Stimulated activated CD8-positive, alpha-beta memory T cell treated with anti-CD3 and anti-CD28 coated beads, Interleukin-15, amount 100 ng/mL, for 4 hours (primary cell): ENCODE measurements at regions not wholly inside any gene's neighbourhood (a gene's known extent, or its start where the extent isn't known, plus 50 kb on each side); places are given as distances from the start of the nearest gene placed in this dataset.

Source experiments
- DNase-seq, 2 donors: peaks; one replicate each; pipeline ENCODE4 v3.0.0-alpha.2; 2020; ENCODE audit warnings: low read depth in 2 of 2

GRCh38 chr3:30263238-30263924 lies 343.0 kb upstream of the TGFBR2 start:
- no peak for DNase-seq

GRCh38 chr3:30263925-30264313 lies 342.5 kb upstream of the TGFBR2 start:
- DNase-seq: no peak

- no peak for DNase-seq
Measured at GRCh38 chr3:30266524-30266923, 339.9 kb upstream of the TGFBR2 start.

- DNase-seq: no peak
Measured at GRCh38 chr3:30268288-30268687, 338.1 kb upstream of the TGFBR2 start.

- no peak for DNase-seq
Measured at GRCh38 chr3:30269751-30270445, 336.5 kb upstream of the TGFBR2 start.

- no peak for DNase-seq
Measured at GRCh38 chr3:30271781-30272180, 334.6 kb upstream of the TGFBR2 start.

- no peak for DNase-seq
Measured at GRCh38 chr3:30273304-30274072, 332.9 kb upstream of the TGFBR2 start.

GRCh38 chr3:30277494-30277893 lies 328.9 kb upstream of the TGFBR2 start:
- DNase-seq: no peak

- no peak for DNase-seq
Measured at GRCh38 chr3:30281526-30281925, 324.9 kb upstream of the TGFBR2 start.

- no peak for DNase-seq
Measured at GRCh38 chr3:30282154-30282696, 324.2 kb upstream of the TGFBR2 start.

GRCh38 chr3:30285188-30286006 lies 321.0 kb upstream of the TGFBR2 start:
- no peak for DNase-seq

GRCh38 chr3:30286007-30286669 lies 320.3 kb upstream of the TGFBR2 start:
- DNase-seq: no peak

- DNase-seq: no peak
Measured at GRCh38 chr3:30286811-30287210, 319.6 kb upstream of the TGFBR2 start.

- no peak for DNase-seq
Measured at GRCh38 chr3:30288830-30289229, 317.6 kb upstream of the TGFBR2 start.

GRCh38 chr3:30289324-30289723 lies 317.1 kb upstream of the TGFBR2 start:
- no peak for DNase-seq

- DNase-seq: no peak
Measured at GRCh38 chr3:30289766-30290165, 316.6 kb upstream of the TGFBR2 start.

- no peak for DNase-seq
Measured at GRCh38 chr3:30290479-30290878, 315.9 kb upstream of the TGFBR2 start.

GRCh38 chr3:30292192-30292893 lies 314.1 kb upstream of the TGFBR2 start:
- no peak for DNase-seq

- DNase-seq: no peak
Measured at GRCh38 chr3:30293621-30294240, 312.7 kb upstream of the TGFBR2 start.

GRCh38 chr3:30294241-30294667 lies 312.1 kb upstream of the TGFBR2 start:
- DNase-seq: no peak
